SK-N-SH (cell line): ENCODE measurements at regions not wholly inside any gene's neighbourhood (a gene's known extent, or its start where the extent isn't known, plus 50 kb on each side); places are given as distances from the start of the nearest gene placed in this dataset.

Experiments used
- CTCF ChIA-PET: fragments of 300-600, 350-600 bp; formaldehyde crosslinking; extraction: SDS; loops from one replicate; lab custom pipeline; 2021; lab: Yijun Ruan, JAX
- POLR2A ChIA-PET: fragments of 350-600 bp; sonication (Branson Sonifier 250); formaldehyde crosslinking; extraction: SDS; loops from one replicate; lab custom pipeline; 2020; ENCODE audit warnings: antibody characterized with exemption, inconsistent platforms; lab: Yijun Ruan, JAX
- DNase-seq: peaks from one replicate; pipeline ENCODE4 v3.0.0; 2012
- H2AFZ ChIP-seq: fragments of 200-600 bp; sonication (generic); 2 replicates; pipeline ENCODE4 v1.8.1; 2016; ENCODE audit warnings: antibody characterized with exemption, mild to moderate bottlenecking, low read depth
- H3F3A ChIP-seq: fragments of 200-600 bp; sonication (generic); replicated peaks from 2 replicates; pipeline ENCODE3; 2016; ENCODE audit warnings: antibody characterized with exemption, mild to moderate bottlenecking; ENCODE audit not compliant: insufficient read depth
- H3K27ac ChIP-seq, 2 experiments: fragments of 200-500 bp in 1 of 2; fragments of 200-600 bp in 1 of 2; sonication (Bioruptor generic) in 1 of 2; sonication (generic), shearing (Covaris generic) in 1 of 2; 2 replicates each; pipeline versions ENCODE4 v1.5.1 to v1.6.1; 2014 to 2016; ENCODE audit warnings: low read depth in 2 of 2, inconsistent platforms in 1 of 2, low read length in 1 of 2, mild to moderate bottlenecking in 1 of 2, mixed read lengths in 1 of 2
- H3K27me3 ChIP-seq: fragments of 200-600 bp; sonication (generic), shearing (Covaris generic); 2 replicates; pipeline ENCODE4 v1.6.1; 2016; ENCODE audit warnings: mixed run types; ENCODE audit not compliant: insufficient read depth
- H3K36me3 ChIP-seq, 2 experiments: fragments of 200-500 bp in 1 of 2; fragments of 200-600 bp in 1 of 2; sonication (Bioruptor generic) in 1 of 2; sonication (generic) in 1 of 2; replicated peaks in 1 of 2; 2 replicates each; pipeline versions ENCODE3 to v1.5.1; 2014 to 2016; ENCODE audit warnings: low read length in 1 of 2, mild to moderate bottlenecking in 1 of 2; ENCODE audit not compliant: insufficient read depth in 2 of 2, control insufficient read depth in 1 of 2
- H3K4me1 ChIP-seq, 2 experiments: fragments of 200-500 bp in 1 of 2; fragments of 200-600 bp in 1 of 2; sonication (Bioruptor generic) in 1 of 2; sonication (generic), shearing (Covaris generic) in 1 of 2; 2 replicates each; pipeline versions ENCODE4 v1.5.1 to v1.6.1; 2014 to 2016; ENCODE audit warnings: low read depth in 1 of 2, low read length in 1 of 2, mixed run types in 1 of 2; ENCODE audit not compliant: insufficient read depth in 2 of 2, control insufficient read depth in 1 of 2
- H3K4me2 ChIP-seq: fragments of 200-600 bp; sonication (generic), shearing (Covaris generic); 2 replicates; pipeline ENCODE4 v1.6.1; 2017; ENCODE audit warnings: mixed run types
- H3K4me3 ChIP-seq, 2 experiments: fragments of 200-500 bp in 1 of 2; fragments of 200-600 bp in 1 of 2; sonication (Bioruptor generic) in 1 of 2; sonication (generic), shearing (Covaris generic) in 1 of 2; 2 replicates each; pipeline versions ENCODE4 v1.5.1 to v1.8.1; 2014 to 2016; ENCODE audit warnings: low read depth in 2 of 2, inconsistent platforms in 1 of 2, low read length in 1 of 2, mild to moderate bottlenecking in 1 of 2, mixed read lengths in 1 of 2, moderate library complexity in 1 of 2
- H3K79me2 ChIP-seq: fragments of 200-600 bp; sonication (generic); 2 replicates; pipeline ENCODE4 v1.8.1; 2017; ENCODE audit warnings: mild to moderate bottlenecking; ENCODE audit not compliant: insufficient read depth
- H3K9ac ChIP-seq: fragments of 200-600 bp; sonication (generic); 2 replicates; pipeline ENCODE4 v1.6.1; 2017; ENCODE audit warnings: mixed run types
- H3K9me2 ChIP-seq: fragments of 200-600 bp; sonication (generic); 2 replicates; pipeline ENCODE4 v1.6.1; 2017; ENCODE audit warnings: mixed run types
- H3K9me3 ChIP-seq: fragments of 200-600 bp; sonication (generic); 2 replicates; pipeline ENCODE4 v1.6.1; 2017; ENCODE audit warnings: mixed run types, mild to moderate bottlenecking, moderate library complexity
- H4K20me1 ChIP-seq: fragments of 200-600 bp; sonication (generic); 2 replicates; pipeline ENCODE4 v1.6.1; 2017; ENCODE audit warnings: mild to moderate bottlenecking, mixed run types; ENCODE audit not compliant: insufficient read depth
- EP300 ChIP-seq, 2 experiments: IDR thresholded peaks; 2 replicates each; pipeline versions ENCODE4 v1.4.0 to v1.6.1; 2012; ENCODE audit warnings: borderline replicate concordance in 1 of 2, low read depth in 1 of 2, low read length in 1 of 2
- FOXM1 ChIP-seq: IDR thresholded peaks from 2 replicates; pipeline ENCODE4 v1.4.0; 2012; ENCODE audit warnings: low read depth, mild to moderate bottlenecking
- JUND ChIP-seq: IDR thresholded peaks from 2 replicates; pipeline ENCODE4 v1.4.0; 2012
- MXI1 ChIP-seq: IDR thresholded peaks from 2 replicates; pipeline ENCODE4 v1.6.1; 2012; ENCODE audit warnings: mild to moderate bottlenecking, low read depth, low read length, improper control_type of control experiment
- NFIC ChIP-seq: IDR thresholded peaks from 2 replicates; pipeline ENCODE4 v1.4.0; 2012; ENCODE audit warnings: borderline replicate concordance
- POLR2AphosphoS5 ChIP-seq: IDR thresholded peaks from 2 replicates; pipeline ENCODE4 v1.6.1; 2012; ENCODE audit warnings: low read depth, low read length
- RAD21 ChIP-seq: IDR thresholded peaks from 2 replicates; pipeline ENCODE4 v1.6.1; 2012; ENCODE audit warnings: mild to moderate bottlenecking, low read length
- RCOR1 ChIP-seq: fragments of 150-350 bp; IDR thresholded peaks from 2 replicates; pipeline ENCODE4 v1.6.1; 2017; ENCODE audit warnings: antibody characterized with exemption, low read length
- RXRA ChIP-seq: IDR thresholded peaks from 2 replicates; pipeline ENCODE4 v1.4.0; 2012; ENCODE audit warnings: low read depth, mild to moderate bottlenecking, borderline replicate concordance
- SMC3 ChIP-seq: IDR thresholded peaks from 2 replicates; pipeline ENCODE4 v1.6.1; 2012; ENCODE audit warnings: low read depth, low read length, improper control_type of control experiment
- TAF1 ChIP-seq: IDR thresholded peaks from 2 replicates; pipeline ENCODE4 v1.6.1; 2012; ENCODE audit warnings: low read depth, mild to moderate bottlenecking, low read length, moderate library complexity, borderline replicate concordance
- TCF12 ChIP-seq: IDR thresholded peaks from 2 replicates; pipeline ENCODE4 v1.4.0; 2012
- TEAD4 ChIP-seq: IDR thresholded peaks from 2 replicates; pipeline ENCODE4 v1.4.0; 2012; ENCODE audit warnings: mild to moderate bottlenecking, borderline replicate concordance; ENCODE audit not compliant: insufficient read depth
- USF2 ChIP-seq: fragments of 150-350 bp; IDR thresholded peaks from 2 replicates; pipeline ENCODE4 v1.6.1; 2017; ENCODE audit warnings: antibody characterized with exemption, low read length, low read depth, borderline replicate concordance
- YY1 ChIP-seq: IDR thresholded peaks from 2 replicates; pipeline ENCODE4 v1.4.0; 2012; ENCODE audit warnings: low read depth, mild to moderate bottlenecking
- WGBS: methylation state at CpG from one replicate; pipeline ENCODE4 v1.1.6; 2017; ENCODE audit warnings: low lambda C conversion rate; 5-methylcytosine and 5-hydroxymethylcytosine counted together
- TF ChIP-seq, protein P1 (sequence below): IDR thresholded peaks from 2 replicates; pipeline ENCODE4 v1.4.0; 2012; ENCODE audit warnings: low read depth, borderline replicate concordance
- TF ChIP-seq, protein P2 (sequence below): IDR thresholded peaks from 2 replicates; pipeline ENCODE4 v1.4.0; 2012; ENCODE audit warnings: low read depth
- TF ChIP-seq, protein P3 (sequence below): IDR thresholded peaks from 2 replicates; pipeline ENCODE4 v1.6.1; 2012; ENCODE audit warnings: mild to moderate bottlenecking, low read depth, low read length, moderate library complexity

DNA sequence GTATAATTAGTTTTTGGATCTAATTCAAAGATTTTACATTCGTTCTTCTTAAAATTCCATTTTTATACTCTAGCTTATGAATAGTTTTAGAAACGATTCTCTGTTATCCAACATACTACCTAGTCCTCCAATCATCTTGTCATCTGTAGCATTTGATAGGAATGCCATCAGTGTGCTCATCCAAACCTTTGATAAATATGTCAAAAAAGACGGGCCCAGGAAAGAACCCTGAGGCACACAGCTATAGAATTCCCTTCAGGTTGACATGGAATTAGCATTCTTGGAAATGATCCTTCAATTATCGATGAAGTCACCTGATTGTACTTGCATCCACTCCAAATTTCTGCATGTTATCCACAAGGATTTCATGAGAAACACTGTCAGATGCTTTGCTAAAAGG lies 64.8 kb upstream of the EFNA5 start:
- CTCF ChIA-PET: no interaction called here
- H3K4me2 ChIP-seq: no peak overlapping the region
- no peaks in the 10 kb centered on the region for H3K9me3 ChIP-seq
- no peak overlapping the region for H3K9ac ChIP-seq
- no peak for DNase-seq
- no peaks in the 10 kb centered on the region for H3K36me3 ChIP-seq
- TF ChIP-seq JUND (no peak), POLR2AphosphoS5 (no peak), TAF1 (no peak), TEAD4 (no peak), YY1 (no peak), EP300 (IDR thresholded peaks at IDR 0.05; ENCODE audit: borderline replicate concordance in 1 of 2, low read depth in 1 of 2, low read length in 1 of 2) (no peak), USF2 (no peak)
- TF ChIP-seq, protein P1, sequence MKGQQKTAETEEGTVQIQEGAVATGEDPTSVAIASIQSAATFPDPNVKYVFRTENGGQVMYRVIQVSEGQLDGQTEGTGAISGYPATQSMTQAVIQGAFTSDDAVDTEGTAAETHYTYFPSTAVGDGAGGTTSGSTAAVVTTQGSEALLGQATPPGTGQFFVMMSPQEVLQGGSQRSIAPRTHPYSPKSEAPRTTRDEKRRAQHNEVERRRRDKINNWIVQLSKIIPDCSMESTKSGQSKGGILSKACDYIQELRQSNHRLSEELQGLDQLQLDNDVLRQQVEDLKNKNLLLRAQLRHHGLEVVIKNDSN: no peak
- TF ChIP-seq, all 33 proteins: peak for 0
- H3K4me1 ChIP-seq: no peaks in the 10 kb centered on the region
- H3F3A ChIP-seq: no peaks in the 10 kb centered on the region
- no peaks in the 10 kb centered on the region for H3K9me2 ChIP-seq
- no peaks in the 10 kb centered on the region for H4K20me1 ChIP-seq
- WGBS: 41% methylated on average over 4 of the region's 4 CpGs
- H2AFZ ChIP-seq: no peak overlapping the region
- no peak overlapping the region for H3K4me3 ChIP-seq
- H3K27ac ChIP-seq: no peak overlapping the region
- POLR2A ChIA-PET: no interaction called here
- H3K79me2 ChIP-seq: no peaks in the 10 kb centered on the region
- H3K27me3 ChIP-seq: no peaks in the 10 kb centered on the region

GRCh38 chr5:107726896-107727295 lies 56.2 kb upstream of the EFNA5 start:
- Histone ChIP-seq H3K27me3 (no peaks in the 10 kb centered on the region), H4K20me1 (no peaks in the 10 kb centered on the region), H3K27ac (no peak overlapping the region), H3K9me2 (no peaks in the 10 kb centered on the region), H3K36me3 (no peaks in the 10 kb centered on the region), H3K79me2 (no peaks in the 10 kb centered on the region), H3K4me2 (no peak overlapping the region), H2AFZ (no peak overlapping the region), H3K9me3 (no peaks in the 10 kb centered on the region), H3K4me1 (no peaks in the 10 kb centered on the region), H3K4me3 (no peak overlapping the region), H3F3A (no peaks in the 10 kb centered on the region), H3K9ac (no peak overlapping the region)
- ChIA-PET CTCF (no interaction called here), POLR2A (no interaction called here)
- WGBS: 55% methylated on average over 5 of the region's 5 CpGs
- no peak for DNase-seq
- TF ChIP-seq, protein P2, sequence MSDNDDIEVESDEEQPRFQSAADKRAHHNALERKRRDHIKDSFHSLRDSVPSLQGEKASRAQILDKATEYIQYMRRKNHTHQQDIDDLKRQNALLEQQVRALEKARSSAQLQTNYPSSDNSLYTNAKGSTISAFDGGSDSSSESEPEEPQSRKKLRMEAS: no peak
- no peak for TF ChIP-seq SMC3
- TF ChIP-seq MXI1: no peak
- TF ChIP-seq TCF12: no peak

GRCh38 chr5:107724642-107725041 lies 53.9 kb upstream of the EFNA5 start:
- ChIA-PET POLR2A (no interaction called here), CTCF (no interaction called here)
- Histone ChIP-seq H3K9me2 (no peaks in the 10 kb centered on the region), H4K20me1 (no peaks in the 10 kb centered on the region), H3K27me3 (no peaks in the 10 kb centered on the region), H3K4me1 (no peaks in the 10 kb centered on the region), H3K4me3 (no peak overlapping the region), H3K27ac (no peak overlapping the region), H3K4me2 (no peak overlapping the region), H3K36me3 (no peaks in the 10 kb centered on the region), H3K79me2 (no peaks in the 10 kb centered on the region), H3K9ac (no peak overlapping the region), H3K9me3 (no peaks in the 10 kb centered on the region), H3F3A (no peaks in the 10 kb centered on the region), H2AFZ (no peak overlapping the region)
- 81% methylated on average over 26 of the region's 26 CpGs for WGBS
- DNase-seq: no peak
- no peak for TF ChIP-seq RXRA
- TF ChIP-seq RAD21: no peak
- TF ChIP-seq, protein P3, sequence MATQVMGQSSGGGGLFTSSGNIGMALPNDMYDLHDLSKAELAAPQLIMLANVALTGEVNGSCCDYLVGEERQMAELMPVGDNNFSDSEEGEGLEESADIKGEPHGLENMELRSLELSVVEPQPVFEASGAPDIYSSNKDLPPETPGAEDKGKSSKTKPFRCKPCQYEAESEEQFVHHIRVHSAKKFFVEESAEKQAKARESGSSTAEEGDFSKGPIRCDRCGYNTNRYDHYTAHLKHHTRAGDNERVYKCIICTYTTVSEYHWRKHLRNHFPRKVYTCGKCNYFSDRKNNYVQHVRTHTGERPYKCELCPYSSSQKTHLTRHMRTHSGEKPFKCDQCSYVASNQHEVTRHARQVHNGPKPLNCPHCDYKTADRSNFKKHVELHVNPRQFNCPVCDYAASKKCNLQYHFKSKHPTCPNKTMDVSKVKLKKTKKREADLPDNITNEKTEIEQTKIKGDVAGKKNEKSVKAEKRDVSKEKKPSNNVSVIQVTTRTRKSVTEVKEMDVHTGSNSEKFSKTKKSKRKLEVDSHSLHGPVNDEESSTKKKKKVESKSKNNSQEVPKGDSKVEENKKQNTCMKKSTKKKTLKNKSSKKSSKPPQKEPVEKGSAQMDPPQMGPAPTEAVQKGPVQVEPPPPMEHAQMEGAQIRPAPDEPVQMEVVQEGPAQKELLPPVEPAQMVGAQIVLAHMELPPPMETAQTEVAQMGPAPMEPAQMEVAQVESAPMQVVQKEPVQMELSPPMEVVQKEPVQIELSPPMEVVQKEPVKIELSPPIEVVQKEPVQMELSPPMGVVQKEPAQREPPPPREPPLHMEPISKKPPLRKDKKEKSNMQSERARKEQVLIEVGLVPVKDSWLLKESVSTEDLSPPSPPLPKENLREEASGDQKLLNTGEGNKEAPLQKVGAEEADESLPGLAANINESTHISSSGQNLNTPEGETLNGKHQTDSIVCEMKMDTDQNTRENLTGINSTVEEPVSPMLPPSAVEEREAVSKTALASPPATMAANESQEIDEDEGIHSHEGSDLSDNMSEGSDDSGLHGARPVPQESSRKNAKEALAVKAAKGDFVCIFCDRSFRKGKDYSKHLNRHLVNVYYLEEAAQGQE: no peak
- TF ChIP-seq YY1: no peak
- TF ChIP-seq FOXM1: no peak
- TF ChIP-seq NFIC: no peak
- TF ChIP-seq, protein P1: no peak
- no peak for TF ChIP-seq RCOR1
